DMS53 (cell line): ENCODE measurements at regions not wholly inside any gene's neighbourhood (a gene's known extent, or its start where the extent isn't known, plus 50 kb on each side); places are given as distances from the start of the nearest gene placed in this dataset.
"Not testable (repeated sequence)": the region's sequence is repeated elsewhere in the genome, so short reads cannot be mapped to it uniquely, and the experiment has no call there.

ENCODE experiments used
- DNase-seq: peaks from one replicate; lab custom pipeline; 2025; lab: John Stamatoyannopoulos, UW

DNA sequence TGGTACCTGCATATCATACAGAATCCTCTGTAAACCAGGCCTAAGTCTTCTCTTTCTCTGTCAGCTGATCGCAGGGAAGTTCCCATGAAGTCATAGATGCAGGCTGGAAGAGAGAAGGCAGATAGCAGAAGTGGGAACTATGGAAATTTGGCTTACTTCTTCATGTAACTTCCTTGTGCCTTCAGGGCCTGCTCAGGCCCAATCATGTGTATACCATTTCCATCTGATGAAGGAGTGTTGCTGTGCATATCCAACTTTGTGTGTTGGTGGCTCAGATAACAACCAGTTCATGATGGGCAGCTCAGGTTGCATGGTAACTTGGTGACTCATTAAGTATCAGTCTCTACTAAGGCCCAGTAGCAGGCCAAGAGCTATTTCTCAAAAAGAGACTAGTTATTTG, 53.1 kb upstream of the CEP295 start:
- peak; percentile 48 for DNase-seq

DNA sequence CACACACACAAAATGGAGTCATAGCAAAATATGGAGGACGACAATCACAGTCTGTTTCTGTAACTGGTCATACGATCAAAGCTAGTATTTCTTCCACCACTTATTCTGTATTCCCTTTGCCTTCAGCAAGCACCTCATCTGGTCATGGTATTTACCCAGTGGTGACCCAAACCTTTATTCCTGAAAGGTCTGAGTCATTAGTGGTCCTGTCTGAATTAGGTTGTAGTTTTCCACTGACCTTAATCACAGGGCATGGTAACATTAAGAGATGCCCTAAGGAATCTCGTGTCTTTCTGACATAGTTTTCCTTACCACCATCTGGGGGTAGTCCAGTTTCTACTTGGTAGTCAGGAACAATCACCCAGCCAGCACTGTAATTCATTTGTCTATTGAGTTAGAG, 54.8 kb upstream of the CEP295 start:
- peak; percentile 11 for DNase-seq

DNA sequence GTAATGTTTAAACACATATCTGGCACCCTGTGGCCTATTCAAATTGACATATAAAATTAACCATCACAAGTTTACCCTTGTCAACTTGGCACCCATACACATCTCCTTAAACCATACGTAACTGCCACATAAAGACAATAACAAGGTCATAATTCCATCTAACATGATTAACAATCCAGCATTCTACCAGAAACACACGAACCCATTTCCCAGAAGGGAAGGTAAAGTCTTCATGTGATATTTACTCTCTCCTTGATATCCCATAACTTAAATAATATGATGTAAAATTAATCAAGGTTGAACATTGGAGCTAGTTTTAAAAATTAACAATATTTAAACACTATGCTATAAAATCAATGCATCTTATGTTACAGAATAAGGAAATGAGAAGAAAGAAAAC, 55.2 kb upstream of the CEP295 start:
- DNase-seq, result no peak

DNA sequence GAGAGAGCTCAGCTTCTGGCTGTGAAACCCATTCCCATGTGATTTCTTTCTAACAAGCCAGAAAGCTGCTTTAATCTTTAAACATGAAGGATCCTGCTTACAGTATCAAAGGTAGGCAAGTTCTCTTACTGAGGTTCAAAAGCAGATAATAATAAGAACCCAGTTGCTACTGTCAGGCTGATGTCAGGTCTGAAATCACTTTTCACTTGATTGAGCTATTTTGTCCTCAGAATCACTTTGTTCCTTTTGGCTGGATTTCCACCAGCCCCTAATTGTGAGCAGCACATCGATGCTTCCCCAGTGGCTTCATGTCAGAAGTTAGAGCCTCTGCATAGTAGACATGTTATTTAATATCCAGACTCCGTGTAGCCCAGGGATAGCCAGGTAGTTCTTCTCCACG, 55.8 kb upstream of the CEP295 start:
- DNase-seq, result no peak

DNA sequence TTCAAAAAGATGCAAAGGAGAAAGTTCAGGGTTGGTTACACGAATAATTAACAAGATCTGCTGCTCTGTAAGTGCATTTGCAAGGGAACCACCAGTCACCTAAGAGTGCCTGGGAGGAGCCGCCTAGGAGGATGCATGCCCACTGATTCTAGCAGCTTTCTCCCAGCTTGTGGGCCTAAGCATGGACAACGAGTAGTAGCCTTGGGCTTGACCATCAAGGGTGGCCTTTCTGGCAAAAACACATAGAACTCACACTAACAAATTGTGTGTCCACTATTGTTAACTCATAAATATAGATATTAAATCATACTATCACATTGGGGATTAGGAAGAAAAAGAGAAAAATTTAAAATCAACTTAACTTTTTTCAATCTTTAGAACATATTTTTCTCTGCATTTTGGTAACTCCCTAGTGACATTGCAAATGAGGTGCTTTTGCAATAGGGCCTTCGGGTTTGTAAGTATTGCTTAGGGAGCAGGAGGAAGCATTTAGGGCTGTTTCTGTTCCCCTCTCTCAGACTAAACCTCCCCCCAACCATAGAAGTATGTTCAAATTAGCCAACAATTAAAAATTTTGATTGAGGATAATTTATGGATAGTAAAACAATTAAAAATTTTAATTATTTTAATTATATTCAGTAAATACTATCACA, 57.3 kb upstream of the CEP295 start:
- DNase-seq, result no peak

DNA sequence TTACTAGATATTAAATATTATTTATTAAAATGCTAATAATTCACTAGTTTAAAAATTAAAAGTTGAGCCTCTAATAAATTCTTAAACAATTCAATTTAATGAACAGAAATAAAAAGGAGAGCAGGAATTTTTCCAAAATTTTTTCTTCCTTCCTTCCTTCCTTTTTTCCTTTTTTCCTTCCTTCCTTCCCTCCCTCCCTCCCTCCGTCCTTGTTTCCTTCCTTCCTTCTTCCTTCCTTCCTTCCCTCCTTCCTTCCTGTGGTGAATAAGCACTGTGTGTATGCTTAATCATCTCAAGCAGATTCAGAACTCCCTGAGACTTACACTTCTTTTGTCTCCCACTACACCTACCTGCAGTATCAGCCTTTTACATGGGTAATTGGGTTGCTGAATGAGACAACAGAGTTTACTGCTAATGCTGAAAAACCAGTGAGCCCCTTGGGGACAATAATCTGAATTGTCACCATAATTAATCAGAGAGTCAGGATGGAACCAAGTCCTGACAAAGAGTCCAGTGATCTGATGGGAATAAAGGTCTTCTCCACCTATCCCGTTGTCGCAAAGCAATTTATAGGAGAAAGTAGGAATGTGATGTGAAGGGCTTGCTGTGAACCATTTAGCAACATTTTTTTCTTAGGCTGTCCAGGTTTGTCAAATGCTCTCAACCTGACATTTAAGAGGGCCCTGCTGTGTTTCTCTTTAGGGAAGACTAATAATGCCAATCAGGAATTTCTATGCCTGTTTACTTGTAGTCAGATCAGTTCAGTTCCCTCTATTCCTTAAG, 58.1 kb upstream of the CEP295 start:
- no peak for DNase-seq

DNA sequence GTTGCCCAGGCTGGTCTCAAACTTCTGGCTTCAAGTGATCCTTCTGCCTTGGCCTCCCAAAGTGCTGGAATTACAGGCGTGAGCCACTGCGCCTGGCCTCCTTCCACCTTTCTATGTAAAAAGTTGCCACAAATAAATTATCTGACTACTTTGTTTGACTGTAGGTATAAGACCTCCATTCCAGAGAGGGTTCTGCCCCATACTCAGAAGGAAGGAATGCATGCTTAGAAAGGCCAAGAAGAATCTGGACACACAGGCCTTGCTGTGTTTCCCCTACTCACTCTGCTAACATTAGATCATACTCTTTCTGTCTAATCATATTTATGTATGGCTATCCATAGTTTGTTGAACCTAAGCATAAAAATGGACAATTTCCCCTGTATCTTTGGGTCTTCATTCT, 53.0 kb upstream of the SMCO4 start:
- not testable (repeated sequence) for DNase-seq
